Right cardiac atrium (tissue), 5 donors: ENCODE measurements at regions not wholly inside any gene's neighbourhood (a gene's known extent, or its start where the extent isn't known, plus 50 kb on each side); places are given as distances from the start of the nearest gene placed in this dataset.
"Not testable (repeated sequence)": the region's sequence is repeated elsewhere in the genome, so short reads cannot be mapped to it uniquely, and the experiment has no call there.

ENCODE experiments used
- ATAC-seq, 2 donors: fragments of 200-7000 bp; cut with Tn5 transposase; one replicate each; pipeline versions ENCODE4 v1.8.0 to v1.9.1; 2020; ENCODE audit warnings: moderate library complexity in 2 of 2, mild to moderate bottlenecking in 1 of 2
- DNase-seq, 3 donors: peaks; one replicate each; pipeline ENCODE4 v3.0.0-alpha.2; 2020
- H3K27ac ChIP-seq: one replicate; pipeline ENCODE4 v1.5.1; 2013; ENCODE audit warnings: mild to moderate bottlenecking, low read length, control low read depth, moderate library complexity
- H3K27me3 ChIP-seq: one replicate; pipeline ENCODE4 v1.6.1; 2013; ENCODE audit not compliant: control insufficient read depth, insufficient read depth
- H3K4me1 ChIP-seq: one replicate; pipeline ENCODE4 v1.6.1; 2013; ENCODE audit warnings: low read length; ENCODE audit not compliant: control insufficient read depth, insufficient read depth
- H3K4me3 ChIP-seq: one replicate; pipeline ENCODE4 v1.5.1; 2013; ENCODE audit warnings: low read length, control low read depth
- H3K9me3 ChIP-seq: one replicate; pipeline ENCODE4 v1.6.1; 2013; ENCODE audit warnings: low read length; ENCODE audit not compliant: control insufficient read depth
- WGBS: extraction: QIAGEN DNeasy Blood & Tissue Kit; methylation state at CpG from one replicate; pipeline ENCODE4 v1.1.7; 2013; 5-methylcytosine and 5-hydroxymethylcytosine counted together
- intact Hi-C, 4 donors: fragments of 100-400 bp; cut with DNase I; formaldehyde crosslinking; loops; one replicate each; pipeline versions ENCODE4 v1.11.0 to v1.14.0; 2022 to 2023
- donor health status: healthy with polysubstance abuse.
- donor health status: DM: no; HTN: yes; CAD: no.
- donor health status: DM: no; HTN: no; CAD: no.
- donor health status: DM: no; HTN: yes; CAD: no; lungs with severe emphysema.
- donor health status: DM: yes; HTN: yes; CAD: no.

DNA sequence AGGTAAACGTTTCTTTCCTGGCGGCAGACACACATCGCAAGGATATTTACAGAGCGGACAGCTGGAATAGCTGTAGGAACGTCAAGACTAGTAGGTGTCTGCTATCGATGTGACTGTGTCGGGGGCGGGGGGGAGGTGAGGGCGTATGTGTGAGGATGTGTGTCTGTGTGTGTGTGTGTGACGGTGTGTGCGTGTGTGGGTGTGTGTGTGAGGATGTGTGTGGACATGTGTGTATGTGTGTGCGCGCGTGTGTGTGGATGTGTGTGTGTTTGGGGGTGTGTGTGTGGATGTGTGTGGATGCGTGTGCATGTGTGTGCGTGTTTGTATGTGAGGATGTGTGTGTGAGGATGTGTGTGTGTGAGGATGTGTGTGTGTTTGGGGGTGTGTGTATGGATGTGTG, 55.4 kb downstream of the PNMA6F start:
- ATAC-seq, result not testable (repeated sequence)

DNA sequence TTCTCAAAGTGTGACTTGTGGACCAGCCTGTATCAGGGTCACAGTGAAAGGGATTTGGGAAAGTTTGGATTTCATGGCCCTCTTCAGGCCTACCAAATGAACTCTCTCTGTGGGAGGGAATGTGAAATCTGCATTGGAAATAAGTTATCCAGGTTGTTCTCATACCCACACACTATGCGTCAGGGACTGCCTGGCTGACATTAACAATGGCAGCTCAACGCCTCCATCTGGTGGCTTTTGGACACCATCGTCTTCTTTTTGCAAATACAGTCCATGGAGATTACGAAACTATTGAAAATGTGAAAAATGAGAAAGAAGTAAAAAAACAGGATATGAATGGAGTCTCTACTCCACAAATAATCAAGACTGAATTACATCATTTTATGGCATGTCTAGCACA, 61.1 kb downstream of the PNMA6F start:
- H3K27me3 ChIP-seq, H3K4me3 ChIP-seq, H3K27ac ChIP-seq, DNase-seq, H3K4me1 ChIP-seq, H3K9me3 ChIP-seq, intact Hi-C loops: not testable (repeated sequence)
- WGBS, result no CpG with 5 or more reads among the region's 4 CpGs
- peak in 1 of 2 donors; percentile 41 for ATAC-seq

More for the DNA sequence above, 55.4 kb downstream of the PNMA6F start:
- H3K4me1 ChIP-seq, H3K27me3 ChIP-seq, H3K4me3 ChIP-seq, H3K9me3 ChIP-seq, intact Hi-C loops, H3K27ac ChIP-seq: not testable (repeated sequence)
- no CpG with 5 or more reads among the region's 16 CpGs for WGBS
- peak in 1 of 3 donors; percentile 14 for DNase-seq

DNA sequence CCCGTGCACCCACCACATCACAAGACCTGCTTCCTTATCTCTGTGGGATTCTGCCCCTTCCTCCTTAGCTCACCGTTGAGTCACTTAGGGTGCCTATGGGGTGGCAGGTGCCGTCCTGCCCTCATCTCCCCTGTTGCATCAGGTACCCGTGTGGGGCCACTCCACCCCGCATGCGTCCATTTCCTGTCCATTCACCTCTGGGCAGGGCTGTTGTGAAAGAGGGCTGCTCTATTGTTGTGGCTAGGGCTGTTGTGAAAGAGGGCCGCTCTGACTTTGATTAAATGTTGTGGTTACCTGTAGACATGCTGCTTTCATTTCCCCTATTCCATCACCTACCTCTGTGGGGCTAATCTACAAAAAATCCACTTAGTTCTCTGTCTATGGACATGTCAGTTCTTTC, 68.3 kb downstream of the PNMA6F start:
- intact Hi-C loops, H3K9me3 ChIP-seq, ATAC-seq, H3K4me3 ChIP-seq, H3K4me1 ChIP-seq, H3K27me3 ChIP-seq, DNase-seq, H3K27ac ChIP-seq: not testable (repeated sequence)
- no CpG with 5 or more reads among the region's 7 CpGs for WGBS

DNA sequence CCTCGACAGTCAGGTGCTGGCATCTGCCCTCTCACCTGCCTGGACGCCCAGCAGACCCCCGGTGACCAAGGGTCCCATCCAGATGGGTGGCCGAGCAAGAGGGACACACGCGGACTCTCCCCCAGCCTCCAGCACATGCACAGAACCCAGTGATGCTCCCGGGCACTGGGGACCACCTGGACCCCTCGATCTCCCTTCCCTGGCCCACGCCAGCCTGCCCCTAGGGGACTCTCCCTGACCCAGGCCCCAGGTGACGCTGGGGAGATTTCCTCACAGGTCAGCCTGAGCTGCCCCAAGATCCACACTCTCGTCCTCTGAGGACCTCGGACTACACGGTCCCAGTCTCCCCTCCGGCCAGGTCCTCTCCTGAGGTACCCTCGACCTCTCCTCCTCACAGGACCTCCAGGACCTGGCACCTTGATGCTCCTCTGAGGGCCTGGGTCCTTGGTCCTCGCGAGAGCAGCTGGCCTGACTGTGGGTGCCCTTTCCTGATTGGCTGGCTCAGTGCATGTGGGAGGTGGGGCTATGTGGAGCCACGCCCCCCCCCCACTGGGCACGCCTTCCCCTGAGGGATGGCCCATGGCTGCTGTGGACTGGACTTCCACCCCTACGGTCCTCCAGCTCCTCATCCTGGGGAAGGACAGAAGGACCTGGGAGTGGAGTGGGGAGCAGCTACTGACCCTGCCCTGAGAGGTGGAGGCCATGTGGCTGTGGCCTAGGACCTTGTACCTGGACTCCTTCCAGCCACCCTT, 69.0 kb downstream of the PNMA6F start:
- H3K9me3 ChIP-seq, H3K27ac ChIP-seq, H3K27me3 ChIP-seq, H3K4me1 ChIP-seq, intact Hi-C loops, H3K4me3 ChIP-seq: not testable (repeated sequence)
- ATAC-seq, result peak in 1 of 2 donors; percentile 44
- WGBS, result 80% methylated on average over 6 of the region's 20 CpGs
- peak in 1 of 3 donors; percentile 32 for DNase-seq

DNA sequence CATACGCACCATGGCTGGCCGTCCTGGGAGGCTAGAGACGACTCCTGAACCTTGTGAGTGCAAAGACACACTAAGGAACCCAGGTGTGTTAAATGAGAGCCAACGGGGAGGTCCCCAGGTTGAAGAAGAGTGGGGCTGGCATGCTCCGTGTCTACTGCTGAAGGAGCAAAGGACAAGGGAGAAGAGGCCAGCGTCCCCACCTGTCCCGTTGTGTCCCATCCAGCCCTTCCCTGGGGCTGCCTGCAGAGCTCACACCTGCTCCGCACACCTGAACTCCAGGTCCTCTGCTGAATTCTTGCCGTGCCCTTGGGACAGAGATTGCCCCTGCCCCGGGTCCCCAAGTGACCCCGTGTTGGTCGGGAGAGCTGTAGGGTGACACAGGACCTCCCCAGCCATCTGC, 69.6 kb downstream of the PNMA6F start:
- H3K27me3 ChIP-seq, intact Hi-C loops, H3K4me3 ChIP-seq, DNase-seq, H3K9me3 ChIP-seq, ATAC-seq, H3K4me1 ChIP-seq, H3K27ac ChIP-seq: not testable (repeated sequence)
- WGBS, result 83% methylated on average over 4 of the region's 12 CpGs

- no CpG with 5 or more reads among the region's 1 CpG for WGBS
- ATAC-seq, DNase-seq, H3K9me3 ChIP-seq, H3K4me1 ChIP-seq, H3K4me3 ChIP-seq, H3K27ac ChIP-seq, H3K27me3 ChIP-seq, intact Hi-C loops: not testable (repeated sequence)
Observed at GRCh38 chrX:153250762-153251161, 70.8 kb downstream of the PNMA6F start.

DNA sequence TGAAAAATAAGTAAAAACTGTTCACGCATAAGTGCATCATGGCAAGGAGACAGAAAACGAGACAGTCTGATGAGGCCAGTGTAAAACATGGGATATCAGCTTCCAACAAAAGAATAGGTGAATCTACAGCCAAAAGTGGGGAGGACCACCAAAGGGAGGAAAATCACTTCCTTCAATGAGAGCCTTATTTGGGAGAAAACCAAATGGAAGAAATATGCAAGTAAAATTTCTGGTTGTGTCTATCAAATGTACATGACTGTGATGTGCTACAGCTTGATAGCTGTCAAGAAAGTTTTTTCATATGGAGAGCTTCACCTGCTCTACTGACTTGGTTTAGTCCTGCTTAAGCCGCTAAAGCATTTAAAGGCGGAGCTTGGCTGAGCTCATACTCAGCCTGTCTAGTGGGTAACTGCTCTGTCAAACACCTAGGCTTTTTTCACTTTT, 66.2 kb downstream of the MAGEA1 start:
- Histone ChIP-seq H3K27me3 (no peaks in the 10 kb centered on the region), H3K9me3 (no peaks in the 10 kb centered on the region), H3K27ac (no peak overlapping the region), H3K4me3 (peak overlapping the region; percentile 15), H3K4me1 (no peaks in the 10 kb centered on the region)
- ATAC-seq, result no peak
- intact Hi-C loops, result no loop called here
- DNase-seq, result peak in 1 of 3 donors; percentile 5
- WGBS, result 20% methylated on average over 4 of the region's 4 CpGs

DNA sequence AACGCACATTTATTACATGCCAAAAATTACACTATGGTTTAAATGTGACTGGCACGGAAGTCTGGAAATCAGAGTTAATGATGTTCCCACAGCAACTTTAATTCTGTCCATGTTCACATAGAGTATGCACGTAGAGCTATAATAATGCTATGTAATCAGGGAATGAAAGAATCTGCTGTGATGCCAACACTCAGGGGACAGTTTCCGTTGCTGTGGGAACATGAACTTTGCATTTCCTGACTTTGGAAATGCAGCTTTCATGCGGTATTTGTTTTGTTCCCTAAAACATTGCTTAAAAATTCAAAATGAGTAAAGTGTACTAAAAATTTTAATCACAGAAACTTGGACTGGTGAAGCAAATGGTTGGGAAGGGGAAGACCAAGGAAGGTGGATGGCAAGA, 65.7 kb downstream of the MAGEA1 start:
- H3K4me3 ChIP-seq, result no peak overlapping the region
- H3K4me1 ChIP-seq, result no peaks in the 10 kb centered on the region
- no peaks in the 10 kb centered on the region for H3K27me3 ChIP-seq
- ATAC-seq (no peak), DNase-seq (no peak)
- intact Hi-C loops, result no loop called here
- 40% methylated on average over 5 of the region's 5 CpGs for WGBS
- no peaks in the 10 kb centered on the region for H3K9me3 ChIP-seq
- no peak overlapping the region for H3K27ac ChIP-seq

GRCh38 chrX:153238361-153238760, 59.3 kb downstream of the MAGEA1 start:
- DNase-seq (no peak), ATAC-seq (no peak)
- Histone ChIP-seq H3K9me3 (no peaks in the 10 kb centered on the region), H3K27me3 (no peaks in the 10 kb centered on the region), H3K4me3 (no peak overlapping the region), H3K4me1 (no peaks in the 10 kb centered on the region), H3K27ac (no peak overlapping the region)
- 72% methylated on average over 2 of the region's 2 CpGs for WGBS
- intact Hi-C loops, result no loop called here
